Kidney epithelial cell (primary cell): ENCODE measurements at regions not wholly inside any gene's neighbourhood (a gene's known extent, or its start where the extent isn't known, plus 50 kb on each side); places are given as distances from the start of the nearest gene placed in this dataset.

Experiments used
- DNase-seq: peaks from one replicate; pipeline ENCODE4 v3.0.0-alpha.2; 2010; ENCODE audit warnings: low read depth
- H3K27me3 ChIP-seq: 2 replicates; pipeline ENCODE4 v1.6.0; 2011; ENCODE audit warnings: low read length; ENCODE audit not compliant: control insufficient read depth, insufficient read depth
- H3K36me3 ChIP-seq: 2 replicates; pipeline ENCODE4 v1.5.1; 2011; ENCODE audit warnings: low read length; ENCODE audit not compliant: control insufficient read depth, insufficient read depth
- H3K4me3 ChIP-seq: 2 replicates; pipeline ENCODE4 v1.5.1; 2011; ENCODE audit warnings: low read depth, mild to moderate bottlenecking, control low read depth, low read length
- TF ChIP-seq, protein P1 (sequence below): IDR thresholded peaks from 2 replicates; pipeline ENCODE4 v1.5.1; 2011; ENCODE audit warnings: mild to moderate bottlenecking, moderate library complexity, low read length, control low read depth, inconsistent platforms; ENCODE audit not compliant: insufficient read depth, poor library complexity, severe bottlenecking

- Histone ChIP-seq H3K36me3 (no peaks in the 10 kb centered on the region), H3K4me3 (no peak overlapping the region), H3K27me3 (no peaks in the 10 kb centered on the region)
- TF ChIP-seq, protein P1, sequence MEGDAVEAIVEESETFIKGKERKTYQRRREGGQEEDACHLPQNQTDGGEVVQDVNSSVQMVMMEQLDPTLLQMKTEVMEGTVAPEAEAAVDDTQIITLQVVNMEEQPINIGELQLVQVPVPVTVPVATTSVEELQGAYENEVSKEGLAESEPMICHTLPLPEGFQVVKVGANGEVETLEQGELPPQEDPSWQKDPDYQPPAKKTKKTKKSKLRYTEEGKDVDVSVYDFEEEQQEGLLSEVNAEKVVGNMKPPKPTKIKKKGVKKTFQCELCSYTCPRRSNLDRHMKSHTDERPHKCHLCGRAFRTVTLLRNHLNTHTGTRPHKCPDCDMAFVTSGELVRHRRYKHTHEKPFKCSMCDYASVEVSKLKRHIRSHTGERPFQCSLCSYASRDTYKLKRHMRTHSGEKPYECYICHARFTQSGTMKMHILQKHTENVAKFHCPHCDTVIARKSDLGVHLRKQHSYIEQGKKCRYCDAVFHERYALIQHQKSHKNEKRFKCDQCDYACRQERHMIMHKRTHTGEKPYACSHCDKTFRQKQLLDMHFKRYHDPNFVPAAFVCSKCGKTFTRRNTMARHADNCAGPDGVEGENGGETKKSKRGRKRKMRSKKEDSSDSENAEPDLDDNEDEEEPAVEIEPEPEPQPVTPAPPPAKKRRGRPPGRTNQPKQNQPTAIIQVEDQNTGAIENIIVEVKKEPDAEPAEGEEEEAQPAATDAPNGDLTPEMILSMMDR = no peak
- DNase-seq = no peak
Measured at GRCh38 chr14:53701108-53701875, 255.3 kb downstream of the BMP4 start.

- TF ChIP-seq, protein P1 = no peak
- peak; percentile 23 for DNase-seq
- Histone ChIP-seq H3K36me3 (no peaks in the 10 kb centered on the region), H3K4me3 (no peak overlapping the region), H3K27me3 (no peaks in the 10 kb centered on the region)
Measured at GRCh38 chr14:53696217-53696965, 260.2 kb downstream of the BMP4 start.

- no peaks in the 10 kb centered on the region for H3K27me3 ChIP-seq
- no peak overlapping the region for H3K4me3 ChIP-seq
- DNase-seq = no peak
- no peaks in the 10 kb centered on the region for H3K36me3 ChIP-seq
- TF ChIP-seq, protein P1 = no peak
Measured at GRCh38 chr14:53695692-53696214, 260.9 kb downstream of the BMP4 start.

DNA sequence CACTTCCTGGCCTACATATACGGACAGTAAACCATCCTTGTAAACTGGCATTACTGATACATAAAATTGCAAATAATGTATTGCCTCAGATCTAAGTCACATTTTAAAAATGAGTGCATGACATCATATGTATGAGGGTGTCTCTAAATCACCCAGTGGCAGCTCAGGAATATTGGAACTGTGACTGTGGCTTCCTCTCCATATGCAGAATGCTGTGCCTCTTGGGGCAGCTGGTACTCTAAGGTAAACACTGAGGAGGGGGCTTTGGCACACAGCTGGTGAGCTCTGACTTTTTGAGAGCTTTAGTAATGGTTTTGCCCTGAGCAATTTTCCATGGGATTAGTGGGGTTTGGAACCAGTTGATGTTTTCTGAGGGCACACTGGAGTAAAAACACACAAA, 263.7 kb downstream of the BMP4 start:
- Histone ChIP-seq H3K27me3 (no peaks in the 10 kb centered on the region), H3K36me3 (no peaks in the 10 kb centered on the region)
- TF ChIP-seq, protein P1 = no peak

GRCh38 chr14:53692451-53692850, 264.2 kb downstream of the BMP4 start:
- H3K4me3 ChIP-seq = no peak overlapping the region

More for the DNA sequence above, 263.7 kb downstream of the BMP4 start:
- no peak for DNase-seq
- no peak overlapping the region for H3K4me3 ChIP-seq

More at GRCh38 chr14:53692451-53692850, 264.2 kb downstream of the BMP4 start:
- no peaks in the 10 kb centered on the region for H3K36me3 ChIP-seq
- DNase-seq = no peak
- TF ChIP-seq, protein P1 = no peak
- no peaks in the 10 kb centered on the region for H3K27me3 ChIP-seq
